ENCODE measurements at regions not wholly inside any gene's neighbourhood (a gene's known extent, or its start where the extent isn't known, plus 50 kb on each side); places are given as distances from the start of the nearest gene placed in this dataset.

DNA sequence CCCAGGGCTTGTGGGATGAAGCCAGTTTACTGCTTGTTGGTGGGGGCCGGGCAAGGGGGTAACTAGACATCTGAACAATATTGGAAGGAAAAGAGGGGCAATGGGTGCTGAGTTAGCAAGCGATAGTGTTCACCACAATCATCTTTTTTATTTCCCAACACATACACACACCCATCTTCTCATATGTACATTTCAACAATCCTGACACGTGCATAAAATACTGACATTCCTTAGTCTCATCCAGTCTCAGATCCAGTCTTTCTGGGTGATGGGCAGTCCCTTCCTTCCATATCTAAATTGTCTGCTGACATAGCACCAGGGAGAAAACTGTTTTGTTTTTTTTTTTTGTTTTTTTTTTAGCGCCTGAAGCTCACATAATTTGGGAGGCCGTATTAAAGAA lies 333.6 kb upstream of the TRPC7 start:
- no peak overlapping the region for H3K27ac ChIP-seq (ENCODE audit: low read depth, low read length, severe bottlenecking)
- no peak overlapping the region for H3K4me3 ChIP-seq (ENCODE audit: extremely low read depth, insufficient read depth, low read length, poor library complexity, severe bottlenecking)
- 100% methylated on average over 1 of the region's 5 CpGs; no CpG with 5 or more reads in 1 of the 2 experiments for WGBS, 2 experiments (ENCODE audit: insufficient coverage in 2 of 2)

GRCh38 chr5:136694258-136694657 lies 328.9 kb upstream of the TRPC7 start:
- peaks cover 13% of the 10 kb centered on the region for H3K9me3 ChIP-seq (ENCODE audit: control insufficient read depth, low read length)
- no peak overlapping the region for H3K4me3 ChIP-seq (ENCODE audit: extremely low read depth, insufficient read depth, low read length, poor library complexity, severe bottlenecking)
- 100% methylated on average over 1 of the region's 4 CpGs for WGBS, 2 experiments (ENCODE audit: insufficient coverage in 2 of 2)
- H3K27ac ChIP-seq (ENCODE audit: low read depth, low read length, severe bottlenecking): no peak overlapping the region
- no peaks in the 10 kb centered on the region for H3K36me3 ChIP-seq (ENCODE audit: control insufficient read depth, insufficient read depth, low read length)
- H3K4me1 ChIP-seq (ENCODE audit: control insufficient read depth, insufficient read depth, low read length, poor library complexity, severe bottlenecking): no peaks in the 10 kb centered on the region

More for the DNA sequence above, 333.6 kb upstream of the TRPC7 start:
- H3K4me1 ChIP-seq (ENCODE audit: control insufficient read depth, insufficient read depth, low read length, poor library complexity, severe bottlenecking): no peaks in the 10 kb centered on the region
- no peaks in the 10 kb centered on the region for H3K36me3 ChIP-seq (ENCODE audit: control insufficient read depth, insufficient read depth, low read length)
- no peaks in the 10 kb centered on the region for H3K9me3 ChIP-seq (ENCODE audit: control insufficient read depth, low read length)

DNA sequence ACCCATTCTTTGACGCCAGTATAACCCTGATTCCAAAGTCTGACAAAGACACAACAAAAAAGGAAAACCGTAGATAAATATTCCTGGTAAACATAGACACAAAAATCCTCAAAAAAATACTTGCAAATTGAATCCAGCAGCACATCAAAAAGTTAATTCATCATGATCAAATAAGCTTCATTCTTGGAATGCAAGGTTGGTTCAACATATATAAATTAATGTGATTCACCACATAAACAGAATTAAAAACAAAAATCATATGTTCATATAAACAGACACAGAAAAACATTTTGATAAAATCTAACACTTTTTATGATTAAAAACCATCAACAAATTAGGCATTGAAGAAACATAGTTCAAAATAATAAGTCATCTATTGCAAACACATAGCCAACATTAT lies 324.2 kb upstream of the TRPC7 start:
- no peak overlapping the region for H3K4me3 ChIP-seq (ENCODE audit: extremely low read depth, insufficient read depth, low read length, poor library complexity, severe bottlenecking)
- H3K27ac ChIP-seq (ENCODE audit: low read depth, low read length, severe bottlenecking): no peak overlapping the region
- no peaks in the 10 kb centered on the region for H3K4me1 ChIP-seq (ENCODE audit: control insufficient read depth, insufficient read depth, low read length, poor library complexity, severe bottlenecking)
- peaks cover 28% of the 10 kb centered on the region for H3K9me3 ChIP-seq (ENCODE audit: control insufficient read depth, low read length)
- WGBS, 2 experiments (ENCODE audit: insufficient coverage in 2 of 2): 60% methylated on average over 2 of the region's 2 CpGs; no CpG with 5 or more reads in 1 of the 2 experiments
- H3K36me3 ChIP-seq (ENCODE audit: control insufficient read depth, insufficient read depth, low read length): no peaks in the 10 kb centered on the region

GRCh38 chr5:136686192-136686872 lies 321.0 kb upstream of the TRPC7 start:
- Histone ChIP-seq H3K4me3 (ENCODE audit: extremely low read depth, insufficient read depth, low read length, poor library complexity, severe bottlenecking) (no peak overlapping the region), H3K36me3 (ENCODE audit: control insufficient read depth, insufficient read depth, low read length) (no peaks in the 10 kb centered on the region), H3K9me3 (ENCODE audit: control insufficient read depth, low read length) (peaks cover 30% of the 10 kb centered on the region), H3K4me1 (ENCODE audit: control insufficient read depth, insufficient read depth, low read length, poor library complexity, severe bottlenecking) (no peaks in the 10 kb centered on the region), H3K27ac (ENCODE audit: low read depth, low read length, severe bottlenecking) (no peak overlapping the region)
- no CpG with 5 or more reads among the region's 1 CpG for WGBS, 2 experiments (ENCODE audit: insufficient coverage in 2 of 2)

DNA sequence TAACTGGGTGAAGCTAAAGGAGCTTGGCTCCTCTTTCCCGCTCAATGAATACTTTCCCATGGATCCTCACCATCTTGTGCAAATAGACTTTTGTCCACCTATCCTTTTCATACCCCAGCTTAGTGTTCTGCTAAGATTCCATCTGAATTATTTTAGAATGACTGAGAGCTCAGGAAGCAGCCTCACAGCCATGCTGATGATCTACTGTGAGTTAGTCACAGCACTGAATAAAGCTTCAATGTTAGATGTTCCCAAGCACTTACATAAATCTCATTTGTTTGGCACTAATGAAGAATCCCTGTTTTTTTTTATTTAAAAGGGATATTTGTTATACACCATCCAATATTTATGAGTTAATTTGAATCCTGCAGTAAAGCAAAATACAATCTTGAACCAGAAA lies 317.6 kb upstream of the TRPC7 start:
- no peak overlapping the region for H3K4me3 ChIP-seq (ENCODE audit: extremely low read depth, insufficient read depth, low read length, poor library complexity, severe bottlenecking)
- no peak overlapping the region for H3K27ac ChIP-seq (ENCODE audit: low read depth, low read length, severe bottlenecking)
- no CpG with 5 or more reads among the region's 1 CpG for WGBS, 2 experiments (ENCODE audit: insufficient coverage in 2 of 2)
- H3K36me3 ChIP-seq (ENCODE audit: control insufficient read depth, insufficient read depth, low read length): no peaks in the 10 kb centered on the region
- H3K4me1 ChIP-seq (ENCODE audit: control insufficient read depth, insufficient read depth, low read length, poor library complexity, severe bottlenecking): no peaks in the 10 kb centered on the region
- peaks cover 18% of the 10 kb centered on the region for H3K9me3 ChIP-seq (ENCODE audit: control insufficient read depth, low read length)

DNA sequence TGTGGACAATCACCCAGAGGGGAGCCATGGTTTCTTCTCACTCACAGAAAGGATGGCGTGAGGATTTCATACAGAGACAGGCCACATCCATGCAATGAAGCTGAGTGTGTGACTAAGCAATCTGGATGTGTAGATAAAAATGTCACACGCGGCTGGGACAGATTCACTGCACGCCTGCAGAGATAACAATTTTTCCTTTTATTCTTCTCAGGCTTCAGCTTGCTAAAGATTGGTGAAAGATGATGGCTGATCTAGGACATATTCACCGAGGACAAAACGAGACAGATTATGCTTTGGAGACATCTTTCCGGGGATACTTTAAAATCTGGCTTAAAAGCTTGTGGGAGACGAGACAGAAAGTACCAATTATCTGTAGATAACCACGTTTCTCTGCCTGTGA lies 313.9 kb upstream of the TRPC7 start:
- WGBS, 2 experiments (ENCODE audit: insufficient coverage in 2 of 2): 85 to 88% methylated on average over 3 to 6 of the region's 9 CpGs
- H3K4me3 ChIP-seq (ENCODE audit: extremely low read depth, insufficient read depth, low read length, poor library complexity, severe bottlenecking): no peak overlapping the region

DNA sequence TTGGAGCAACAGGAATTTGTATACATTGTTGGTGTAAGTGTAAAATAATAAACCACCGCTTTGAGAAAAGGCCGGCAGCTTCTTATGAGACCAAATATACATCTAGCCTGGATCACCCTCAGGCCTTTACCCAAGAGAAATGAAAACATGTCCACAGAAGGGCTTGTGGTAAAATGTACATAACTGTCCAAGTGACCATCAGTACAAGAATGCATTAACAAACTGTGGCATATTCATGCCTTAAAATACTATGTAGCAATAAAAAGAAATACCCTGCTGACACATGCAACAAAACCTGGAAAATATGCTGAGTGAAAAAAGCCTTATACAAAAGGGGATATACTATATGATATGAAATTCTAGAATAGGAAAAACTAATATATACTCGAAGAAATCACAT lies 311.9 kb upstream of the TRPC7 start:
- Histone ChIP-seq H3K36me3 (ENCODE audit: control insufficient read depth, insufficient read depth, low read length) (no peaks in the 10 kb centered on the region), H3K4me3 (ENCODE audit: extremely low read depth, insufficient read depth, low read length, poor library complexity, severe bottlenecking) (no peak overlapping the region), H3K27ac (ENCODE audit: low read depth, low read length, severe bottlenecking) (no peak overlapping the region), H3K4me1 (ENCODE audit: control insufficient read depth, insufficient read depth, low read length, poor library complexity, severe bottlenecking) (no peaks in the 10 kb centered on the region), H3K9me3 (ENCODE audit: control insufficient read depth, low read length) (peaks cover 5% of the 10 kb centered on the region)
- WGBS, 2 experiments (ENCODE audit: insufficient coverage in 2 of 2): no CpG with 5 or more reads among the region's 3 CpGs

More for the DNA sequence above, 313.9 kb upstream of the TRPC7 start:
- H3K4me1 ChIP-seq (ENCODE audit: control insufficient read depth, insufficient read depth, low read length, poor library complexity, severe bottlenecking): no peaks in the 10 kb centered on the region
- no peaks in the 10 kb centered on the region for H3K36me3 ChIP-seq (ENCODE audit: control insufficient read depth, insufficient read depth, low read length)
- no peak overlapping the region for H3K27ac ChIP-seq (ENCODE audit: low read depth, low read length, severe bottlenecking)
- H3K9me3 ChIP-seq (ENCODE audit: control insufficient read depth, low read length): peaks cover 5% of the 10 kb centered on the region

- Histone ChIP-seq H3K9me3 (ENCODE audit: control insufficient read depth, low read length) (peaks cover 5% of the 10 kb centered on the region), H3K4me3 (ENCODE audit: extremely low read depth, insufficient read depth, low read length, poor library complexity, severe bottlenecking) (no peak overlapping the region), H3K27ac (ENCODE audit: low read depth, low read length, severe bottlenecking) (no peak overlapping the region), H3K36me3 (ENCODE audit: control insufficient read depth, insufficient read depth, low read length) (no peaks in the 10 kb centered on the region), H3K4me1 (ENCODE audit: control insufficient read depth, insufficient read depth, low read length, poor library complexity, severe bottlenecking) (no peaks in the 10 kb centered on the region)
- 87 to 91% methylated on average over 3 of the region's 3 CpGs for WGBS, 2 experiments (ENCODE audit: insufficient coverage in 2 of 2)
These were observed 311.3 kb upstream of the TRPC7 start for GRCh38 chr5:136676685-136677084.

DNA sequence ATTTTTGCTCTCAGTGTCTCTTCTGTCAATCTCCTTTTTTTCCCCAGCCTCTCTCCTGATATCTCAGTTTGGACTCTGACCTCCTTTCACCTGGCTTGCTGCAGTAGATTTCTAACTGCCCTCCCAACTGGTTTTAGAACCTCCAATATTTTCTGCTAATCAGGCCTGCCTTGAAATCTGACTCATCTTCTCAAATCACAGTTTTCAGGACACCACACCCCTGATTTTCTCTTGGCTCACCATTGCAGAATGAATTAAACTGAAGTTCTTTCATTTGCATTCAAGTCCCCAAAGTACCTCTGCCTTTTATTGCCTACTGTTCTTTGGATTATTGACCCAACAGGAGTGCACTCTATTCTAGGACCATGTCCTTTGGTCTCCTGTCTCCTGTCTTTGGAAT lies 310.4 kb upstream of the TRPC7 start:
- no peak overlapping the region for H3K27ac ChIP-seq (ENCODE audit: low read depth, low read length, severe bottlenecking)
- no peaks in the 10 kb centered on the region for H3K36me3 ChIP-seq (ENCODE audit: control insufficient read depth, insufficient read depth, low read length)
- no peaks in the 10 kb centered on the region for H3K4me1 ChIP-seq (ENCODE audit: control insufficient read depth, insufficient read depth, low read length, poor library complexity, severe bottlenecking)
- no peaks in the 10 kb centered on the region for H3K9me3 ChIP-seq (ENCODE audit: control insufficient read depth, low read length)
- H3K4me3 ChIP-seq (ENCODE audit: extremely low read depth, insufficient read depth, low read length, poor library complexity, severe bottlenecking): no peak overlapping the region

- no peaks in the 10 kb centered on the region for H3K4me1 ChIP-seq (ENCODE audit: control insufficient read depth, insufficient read depth, low read length, poor library complexity, severe bottlenecking)
- no peak overlapping the region for H3K4me3 ChIP-seq (ENCODE audit: extremely low read depth, insufficient read depth, low read length, poor library complexity, severe bottlenecking)
- 100% methylated on average over 2 of the region's 4 CpGs; no CpG with 5 or more reads in 1 of the 2 experiments for WGBS, 2 experiments (ENCODE audit: insufficient coverage in 2 of 2)
- no peaks in the 10 kb centered on the region for H3K9me3 ChIP-seq (ENCODE audit: control insufficient read depth, low read length)
- H3K27ac ChIP-seq (ENCODE audit: low read depth, low read length, severe bottlenecking): no peak overlapping the region
- H3K36me3 ChIP-seq (ENCODE audit: control insufficient read depth, insufficient read depth, low read length): no peaks in the 10 kb centered on the region
These were observed 308.8 kb upstream of the TRPC7 start for GRCh38 chr5:136674178-136674577.

GRCh38 chr5:136667789-136668188 lies 302.4 kb upstream of the TRPC7 start:
- Histone ChIP-seq H3K27ac (ENCODE audit: low read depth, low read length, severe bottlenecking) (no peak overlapping the region), H3K4me1 (ENCODE audit: control insufficient read depth, insufficient read depth, low read length, poor library complexity, severe bottlenecking) (no peaks in the 10 kb centered on the region), H3K36me3 (ENCODE audit: control insufficient read depth, insufficient read depth, low read length) (no peaks in the 10 kb centered on the region), H3K9me3 (ENCODE audit: control insufficient read depth, low read length) (no peaks in the 10 kb centered on the region), H3K4me3 (ENCODE audit: extremely low read depth, insufficient read depth, low read length, poor library complexity, severe bottlenecking) (no peak overlapping the region)
- 38 to 67% methylated on average over 1 to 2 of the region's 2 CpGs for WGBS, 2 experiments (ENCODE audit: insufficient coverage in 2 of 2)
